ENCODE measurements at regions not wholly inside any gene's neighbourhood (a gene's known extent, or its start where the extent isn't known, plus 50 kb on each side); places are given as distances from the start of the nearest gene placed in this dataset.
"Not testable (repeated sequence)": the region's sequence is repeated elsewhere in the genome, so short reads cannot be mapped to it uniquely, and the experiment has no call there.

GRCh38 chr6:9028086-9028485 lies 592.7 kb upstream of the SLC35B3 start:
- DNase-seq (ENCODE audit: low spot score) = no peak

GRCh38 chr6:9025796-9026394 lies 590.5 kb upstream of the SLC35B3 start:
- no peak for DNase-seq (ENCODE audit: low spot score)

GRCh38 chr6:9025228-9025627 lies 589.9 kb upstream of the SLC35B3 start:
- no peak for DNase-seq (ENCODE audit: low spot score)

GRCh38 chr6:9024246-9024645 lies 588.9 kb upstream of the SLC35B3 start:
- DNase-seq (ENCODE audit: low spot score) = not testable (repeated sequence)

GRCh38 chr6:9020001-9020400 lies 584.7 kb upstream of the SLC35B3 start:
- no peak for DNase-seq (ENCODE audit: low spot score)

- DNase-seq (ENCODE audit: low spot score) = no peak
Observed at GRCh38 chr6:9009931-9010330, 574.6 kb upstream of the SLC35B3 start.

GRCh38 chr6:9007027-9007426 lies 571.7 kb upstream of the SLC35B3 start:
- no peak for DNase-seq (ENCODE audit: low spot score)

- no peak for DNase-seq (ENCODE audit: low spot score)
Observed at GRCh38 chr6:9002833-9003232, 567.5 kb upstream of the SLC35B3 start.

GRCh38 chr6:8995156-8995555 lies 559.8 kb upstream of the SLC35B3 start:
- no peak for DNase-seq (ENCODE audit: low spot score)

GRCh38 chr6:8993111-8993510 lies 557.8 kb upstream of the SLC35B3 start:
- no peak for DNase-seq (ENCODE audit: low spot score)

- no peak for DNase-seq (ENCODE audit: low spot score)
Observed at GRCh38 chr6:8991844-8992243, 556.5 kb upstream of the SLC35B3 start.

GRCh38 chr6:8990075-8990474 lies 554.7 kb upstream of the SLC35B3 start:
- DNase-seq (ENCODE audit: low spot score) = no peak

GRCh38 chr6:8983202-8983688 lies 547.9 kb upstream of the SLC35B3 start:
- DNase-seq (ENCODE audit: low spot score) = peak; percentile 50

GRCh38 chr6:8982668-8983067 lies 547.3 kb upstream of the SLC35B3 start:
- no peak for DNase-seq (ENCODE audit: low spot score)

GRCh38 chr6:8973395-8973794 lies 538.0 kb upstream of the SLC35B3 start:
- no peak for DNase-seq (ENCODE audit: low spot score)

- DNase-seq (ENCODE audit: low spot score) = no peak
Observed at GRCh38 chr6:8969747-8970146, 534.4 kb upstream of the SLC35B3 start.

- peak; percentile 28 for DNase-seq (ENCODE audit: low spot score)
Observed at GRCh38 chr6:8958894-8959511, 523.7 kb upstream of the SLC35B3 start.

GRCh38 chr6:8953310-8953709 lies 518.0 kb upstream of the SLC35B3 start:
- DNase-seq (ENCODE audit: low spot score) = no peak

GRCh38 chr6:8948733-8949132 lies 513.4 kb upstream of the SLC35B3 start:
- no peak for DNase-seq (ENCODE audit: low spot score)

GRCh38 chr6:8947900-8948299 lies 512.6 kb upstream of the SLC35B3 start:
- no peak for DNase-seq (ENCODE audit: low spot score)

GRCh38 chr6:8944548-8944947 lies 509.2 kb upstream of the SLC35B3 start:
- no peak for DNase-seq (ENCODE audit: low spot score)

GRCh38 chr6:8943073-8943472 lies 507.7 kb upstream of the SLC35B3 start:
- DNase-seq (ENCODE audit: low spot score) = no peak

GRCh38 chr6:8941577-8941976 lies 506.2 kb upstream of the SLC35B3 start:
- no peak for DNase-seq (ENCODE audit: low spot score)

GRCh38 chr6:8940356-8940755 lies 505.0 kb upstream of the SLC35B3 start:
- no peak for DNase-seq (ENCODE audit: low spot score)

All from A172 (cell line).